B cell (primary cell): ENCODE measurements at regions not wholly inside any gene's neighbourhood (a gene's known extent, or its start where the extent isn't known, plus 50 kb on each side); places are given as distances from the start of the nearest gene placed in this dataset.

Experiments
- ATAC-seq: fragments of 200-7000 bp; cut with Tn5 transposase; one replicate; pipeline ENCODE4 v1.10.0; 2021; ENCODE audit warnings: low read depth, mild to moderate bottlenecking, moderate number of reproducible peaks, moderate library complexity
- CTCF ChIA-PET: fragments of 350-600 bp; sonication (Branson Sonifier 250); formaldehyde crosslinking; loops from one replicate; lab custom pipeline; 2021; ENCODE audit warnings: antibody characterized with exemption, inconsistent platforms; lab: Charles Lee
- POLR2A ChIA-PET: fragments of 350-600 bp; sonication (Branson Sonifier 250); formaldehyde crosslinking; loops from one replicate; lab custom pipeline; 2021; ENCODE audit warnings: antibody characterized with exemption; lab: Charles Lee
- DNase-seq: peaks from one replicate; pipeline ENCODE4 v3.0.0; 2013
- H2AFZ ChIP-seq: 2 replicates; pipeline ENCODE4 v1.6.1; 2012; ENCODE audit warnings: mild to moderate bottlenecking, low read depth, low read length; ENCODE audit not compliant: insufficient read depth, poor library complexity, severe bottlenecking
- H3K27ac ChIP-seq, 2 donors: 1 replicate in 1 of 2; 2 replicates in 1 of 2; pipeline ENCODE4 v1.5.1; 2012 to 2013; ENCODE audit warnings: low read length in 2 of 2, mild to moderate bottlenecking in 2 of 2, moderate library complexity in 1 of 2
- H3K27me3 ChIP-seq, 4 experiments: fragments of 200-600 bp in 1 of 4; sonication (generic) in 1 of 4; replicated peaks in 1 of 4; 1 replicate in 2 of 4; 2 replicates in 2 of 4; pipeline versions ENCODE4 v1.6.1 to v1.7.0; 2013 to 2016; ENCODE audit warnings: low read length in 3 of 4, mild to moderate bottlenecking in 2 of 4, mixed read lengths in 1 of 4, moderate library complexity in 1 of 4; ENCODE audit not compliant: insufficient read depth in 4 of 4, control insufficient read depth in 3 of 4; ENCODE audit errors: control extremely low read depth in 1 of 4
- H3K36me3 ChIP-seq, 2 experiments: replicated peaks in 1 of 2; 1 replicate in 1 of 2; 2 replicates in 1 of 2; pipeline versions ENCODE4 v1.6.1 to v1.7.1; 2013; ENCODE audit warnings: low read length in 1 of 2; ENCODE audit not compliant: insufficient read depth in 2 of 2, control insufficient read depth in 1 of 2; ENCODE audit errors: control extremely low read depth in 1 of 2, extremely low read depth in 1 of 2
- H3K4me1 ChIP-seq, 2 donors: fragments of 200-600 bp in 1 of 2; sonication (generic) in 1 of 2; 1 replicate in 1 of 2; 2 replicates in 1 of 2; pipeline versions ENCODE4 v1.5.1 to v1.6.1; 2013 to 2017; ENCODE audit warnings: low read length in 2 of 2; ENCODE audit not compliant: control insufficient read depth in 2 of 2, insufficient read depth in 2 of 2
- H3K4me2 ChIP-seq: replicated peaks from 2 replicates; pipeline ENCODE3; 2012; ENCODE audit warnings: mild to moderate bottlenecking, low read depth, low read length; ENCODE audit not compliant: poor library complexity, severe bottlenecking
- H3K4me3 ChIP-seq, 5 experiments: fragments of 200-600 bp in 1 of 5; sonication (generic) in 1 of 5; 1 replicate in 3 of 5; 2 replicates in 2 of 5; pipeline versions ENCODE4 v1.5.1 to v1.7.0; 2011 to 2016; ENCODE audit warnings: low read length in 4 of 5, mild to moderate bottlenecking in 4 of 5, low read depth in 2 of 5, control low read depth in 1 of 5, moderate library complexity in 1 of 5; ENCODE audit not compliant: insufficient read depth in 1 of 5; ENCODE audit errors: control extremely low read depth in 1 of 5, extremely low read depth in 1 of 5
- H3K79me2 ChIP-seq: fragments of 200-600 bp; sonication (generic); one replicate; pipeline ENCODE4 v1.6.0; 2016; ENCODE audit warnings: low read length; ENCODE audit not compliant: control insufficient read depth, insufficient read depth
- H3K9ac ChIP-seq: fragments of 200-600 bp; sonication (generic); 2 replicates; pipeline ENCODE4 v1.6.1; 2017; ENCODE audit warnings: mild to moderate bottlenecking, low read length, moderate library complexity
- H3K9me3 ChIP-seq, 3 donors: one replicate each; pipeline versions ENCODE4 v1.6.1 to v1.7.1; 2013; ENCODE audit warnings: low read length in 2 of 3; ENCODE audit not compliant: control insufficient read depth in 2 of 3, insufficient read depth in 1 of 3; ENCODE audit errors: control extremely low read depth in 1 of 3
- H4K20me1 ChIP-seq: 2 replicates; pipeline ENCODE4 v1.6.0; 2012; ENCODE audit warnings: mild to moderate bottlenecking, low read length; ENCODE audit not compliant: insufficient read depth, control insufficient read depth, poor library complexity, severe bottlenecking
- H3K27ac Mint-ChIP-seq: one replicate; pipeline ENCODE4 v1.8.0; 2021; ENCODE audit warnings: mixed read lengths
- H3K27me3 Mint-ChIP-seq: one replicate; pipeline ENCODE4 v1.8.0; 2021; ENCODE audit warnings: mixed read lengths
- H3K4me1 Mint-ChIP-seq: one replicate; pipeline ENCODE4 v1.8.0; 2021; ENCODE audit warnings: mixed read lengths
- H3K4me3 Mint-ChIP-seq: one replicate; pipeline ENCODE4 v1.8.0; 2021; ENCODE audit warnings: mixed read lengths
- H3K9me3 Mint-ChIP-seq: one replicate; pipeline ENCODE4 v1.8.0; 2022; ENCODE audit warnings: mixed read lengths; ENCODE audit not compliant: insufficient read depth
- CTCF ChIP-seq: fragments of 200-600 bp; IDR thresholded peaks from one replicate; pipeline ENCODE4 v1.8.0; 2022; ENCODE audit warnings: antibody characterized with exemption, mild to moderate bottlenecking
- EZH2 ChIP-seq: IDR thresholded peaks from 2 replicates; pipeline ENCODE4 v1.6.1; 2012; ENCODE audit warnings: borderline replicate concordance, low read depth, mild to moderate bottlenecking, moderate library complexity, low read length; ENCODE audit not compliant: insufficient read depth, poor library complexity, severe bottlenecking
- WGBS: methylation state at CpG from one replicate; pipeline ENCODE4 v1.1.5; 2013; ENCODE audit warnings: missing lambda C conversion rate; ENCODE audit not compliant: insufficient coverage; 5-methylcytosine and 5-hydroxymethylcytosine counted together
- intact Hi-C: fragments of 100-400 bp; cut with micrococcal nuclease; formaldehyde crosslinking; loops from one replicate; pipeline ENCODE4 v1.10.0; 2022

- H3K9ac ChIP-seq: no peak overlapping the region
- intact Hi-C loops: no loop called here
Observed at GRCh38 chr6:77298283-77298682, 165.0 kb downstream of the HTR1B start.

More at GRCh38 chr6:77298283-77298682, 165.0 kb downstream of the HTR1B start:
- ATAC-seq: no peak
- no peaks in the 10 kb centered on the region for H3K4me1 ChIP-seq
- no peak for DNase-seq
- no peak overlapping the region for H3K4me2 ChIP-seq
- H4K20me1 ChIP-seq: no peaks in the 10 kb centered on the region
- ChIA-PET CTCF (no interaction called here), POLR2A (no interaction called here)
- TF ChIP-seq CTCF: no peak
- no peak for TF ChIP-seq EZH2
- H3K36me3 ChIP-seq: no peaks in the 10 kb centered on the region
- WGBS: no CpG with 5 or more reads among the region's 1 CpG
- Mint-ChIP-seq H3K4me3 (no peak overlapping the region), H3K27me3 (no peaks in the 10 kb centered on the region), H3K9me3 (peaks cover 6% of the 10 kb centered on the region), H3K4me1 (no peaks in the 10 kb centered on the region), H3K27ac (no peak overlapping the region)
- no peak overlapping the region for H3K4me3 ChIP-seq
- H3K27ac ChIP-seq: no peak overlapping the region
- H3K9me3 ChIP-seq: no peaks in the 10 kb centered on the region
- H3K27me3 ChIP-seq: no peaks in the 10 kb centered on the region
- H3K79me2 ChIP-seq: no peaks in the 10 kb centered on the region
- no peak overlapping the region for H2AFZ ChIP-seq
